SIG-M5 treated with dmso at 0.1 percent for 504 hours (cell line): ENCODE measurements at regions not wholly inside any gene's neighbourhood (a gene's known extent, or its start where the extent isn't known, plus 50 kb on each side); places are given as distances from the start of the nearest gene placed in this dataset.

Experiments used
- DNase-seq: peaks from one replicate; lab custom pipeline; 2025; ENCODE audit not compliant: unreplicated experiment; lab: John Stamatoyannopoulos, UW

GRCh38 chr10:49243610-49244283, 55.2 kb upstream of the C10orf71 start:
- DNase-seq: peak; percentile 28

- no peak for DNase-seq
These were observed 54.9 kb upstream of the TMEM273 start for GRCh38 chr10:49243139-49243538.

- no peak for DNase-seq
These were observed 54.4 kb upstream of the TMEM273 start for GRCh38 chr10:49242604-49243003.

DNA sequence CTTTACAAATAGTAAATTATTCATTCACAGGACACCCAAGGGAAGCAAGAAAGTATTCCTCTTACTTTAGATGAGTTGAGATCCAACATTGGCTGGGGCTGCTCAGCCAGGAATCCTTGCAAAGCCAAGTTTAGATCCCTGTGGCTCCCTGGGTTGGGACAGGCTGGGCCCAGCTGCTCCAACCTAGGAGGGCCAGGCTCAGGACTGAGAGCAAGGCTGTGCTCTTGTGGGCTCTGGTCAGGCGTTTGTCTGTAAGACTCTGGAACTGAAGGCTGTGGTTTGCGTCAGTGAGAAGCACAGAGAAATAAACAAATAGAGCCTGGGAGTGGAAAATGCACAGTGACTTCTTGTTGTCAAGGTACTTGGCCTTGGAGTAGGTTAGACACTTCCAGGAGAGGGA, 53.2 kb upstream of the TMEM273 start:
- DNase-seq: no peak

GRCh38 chr10:49240946-49241345, 52.8 kb upstream of the TMEM273 start:
- DNase-seq: no peak
